NCI-H2171 treated with DMSO at 0.1 percent for 48 hours (cell line): ENCODE measurements at regions not wholly inside any gene's neighbourhood (a gene's known extent, or its start where the extent isn't known, plus 50 kb on each side); places are given as distances from the start of the nearest gene placed in this dataset.

Experiments used
- DNase-seq: peaks from one replicate; lab custom pipeline; 2025; lab: John Stamatoyannopoulos, UW

DNA sequence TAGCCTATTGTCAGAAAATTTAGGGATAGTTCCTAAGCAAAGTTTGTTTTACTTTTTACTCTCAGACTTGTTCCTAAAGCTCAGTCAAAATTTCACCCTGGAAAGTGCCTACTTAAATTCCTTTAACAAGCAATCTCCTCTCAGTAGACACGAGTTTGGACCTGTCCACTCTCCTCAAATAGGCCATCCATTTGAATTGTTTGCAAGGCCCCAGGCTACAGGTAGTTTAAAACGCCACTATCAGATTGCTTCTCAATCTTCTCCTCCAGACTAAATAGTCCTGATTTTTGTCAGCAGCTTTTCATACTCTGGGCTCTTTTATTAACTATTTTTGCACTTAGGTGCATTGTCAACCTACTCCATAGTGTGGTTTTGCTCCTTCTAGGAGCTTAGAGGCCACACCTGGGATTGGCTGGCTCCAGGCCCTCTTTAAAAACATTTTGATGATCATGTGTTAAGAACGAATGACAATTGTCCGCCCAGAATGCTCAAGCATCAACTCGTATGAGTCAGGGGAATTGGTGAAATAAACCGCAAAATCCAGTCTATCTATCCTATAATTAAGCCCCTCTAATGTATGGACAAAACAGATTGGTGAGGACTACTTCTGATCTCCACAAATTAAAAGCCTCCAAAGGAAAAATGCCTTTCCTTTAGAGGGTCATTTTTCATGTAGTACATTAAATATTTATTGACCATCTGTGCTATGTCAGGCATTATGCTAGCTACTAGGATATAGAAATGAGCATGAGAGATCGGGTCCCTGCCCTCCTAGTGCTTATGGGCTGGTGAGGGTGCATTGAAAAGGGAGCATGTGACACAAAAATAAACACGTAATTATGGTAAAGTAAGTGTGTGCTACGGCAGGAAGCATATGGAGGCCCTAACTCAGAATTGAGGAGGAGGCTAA, 333.8 kb upstream of the TNP1 start:
- DNase-seq = peak; percentile 79

DNA sequence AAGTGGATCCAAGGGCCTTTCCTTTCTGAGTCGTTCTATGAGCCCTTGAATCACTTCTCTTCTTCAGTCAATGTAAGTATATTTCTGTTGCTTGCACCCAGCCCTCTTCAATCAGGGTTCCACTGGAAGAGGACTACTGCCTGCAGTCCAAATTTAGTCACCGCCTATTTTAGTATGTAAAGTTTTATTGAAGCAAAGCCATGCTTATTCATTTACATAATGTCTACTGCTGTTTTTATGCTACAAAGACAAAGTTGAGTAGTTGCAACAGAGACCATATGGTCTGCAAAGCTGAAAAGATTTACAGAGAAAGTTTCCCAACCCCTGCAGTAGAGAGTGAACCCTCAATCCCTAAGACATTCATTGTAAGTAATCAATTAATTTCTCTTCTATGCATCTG, 332.5 kb upstream of the TNP1 start:
- no peak for DNase-seq

DNA sequence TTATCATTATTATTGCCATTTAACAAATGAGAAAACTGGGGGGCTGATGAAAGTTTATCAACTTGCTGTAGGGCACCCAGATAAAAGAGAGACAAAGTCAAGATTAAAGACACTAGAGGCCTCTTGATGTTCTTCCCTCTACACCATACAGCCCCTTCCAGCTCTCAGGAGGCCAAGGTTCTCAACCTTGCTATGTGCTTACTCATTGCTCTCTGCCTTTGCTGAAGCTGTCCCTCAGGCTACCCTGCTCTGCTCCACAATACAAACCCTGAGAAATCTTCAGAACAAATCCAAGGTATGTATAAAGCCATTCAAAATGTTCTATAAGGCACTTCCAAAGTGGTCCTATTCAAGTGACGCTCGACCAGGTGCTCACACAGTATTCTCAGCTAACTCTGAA, 329.9 kb upstream of the TNP1 start:
- no peak for DNase-seq

DNA sequence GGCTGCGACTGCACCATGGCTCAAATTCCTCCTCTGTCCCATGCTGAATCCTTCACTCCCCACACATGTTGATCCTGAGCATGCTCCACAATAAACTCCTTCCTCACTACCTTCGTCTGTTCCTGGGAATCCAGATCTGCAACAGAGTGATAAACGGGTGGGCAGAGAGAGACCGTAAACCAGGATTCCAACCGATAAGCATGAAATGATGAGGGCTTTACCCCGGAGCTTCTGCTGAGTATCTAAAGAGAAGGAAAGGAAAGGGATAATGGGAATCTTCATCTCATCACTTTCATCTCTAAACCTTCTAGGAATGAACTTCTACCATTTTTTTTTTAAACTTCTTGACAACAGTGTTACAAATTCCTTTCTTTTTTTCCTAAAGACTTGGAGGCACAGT, 329.3 kb upstream of the TNP1 start:
- no peak for DNase-seq

DNA sequence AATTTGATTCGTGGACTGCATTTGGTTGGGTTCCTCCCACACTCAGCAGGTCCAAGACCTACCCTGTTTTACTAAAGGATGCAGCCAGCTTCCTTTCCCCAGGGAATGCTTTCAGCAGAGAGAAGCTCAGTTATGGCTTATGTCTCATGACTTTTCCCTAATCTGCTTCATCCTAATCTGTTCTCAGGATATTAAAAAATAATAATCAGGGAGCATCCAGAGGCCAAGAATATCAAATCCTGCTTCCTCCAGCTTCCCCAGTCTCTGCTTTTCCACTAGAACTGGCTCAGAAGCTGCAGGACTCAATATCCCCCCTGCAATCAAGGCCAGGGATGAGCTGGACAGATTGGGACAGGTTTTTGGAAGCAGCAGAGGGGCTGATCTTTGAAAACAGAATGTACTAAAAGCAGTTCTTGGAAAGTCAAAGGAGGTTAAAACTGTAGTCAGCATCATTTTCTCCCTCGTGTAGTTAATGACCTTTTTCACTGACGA, 326.9 kb upstream of the TNP1 start:
- DNase-seq = no peak

DNA sequence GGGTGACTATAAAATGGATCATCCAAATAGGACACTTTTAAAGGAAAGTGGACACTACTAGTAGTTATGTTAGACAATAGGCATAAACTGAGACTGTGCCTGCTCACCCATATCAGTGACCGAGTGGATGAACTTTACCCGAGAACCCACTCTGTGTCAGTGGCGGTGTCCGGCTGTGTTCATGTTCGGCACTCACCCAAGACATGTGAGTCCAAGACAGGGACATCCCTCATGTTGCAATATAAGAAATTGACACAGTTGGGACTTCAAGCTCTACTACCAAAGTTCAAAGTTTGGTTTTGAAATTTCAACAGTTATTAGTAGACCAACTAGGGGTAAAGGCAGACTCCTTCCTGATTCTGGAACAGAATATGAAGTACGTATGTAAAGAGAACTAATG, 326.3 kb upstream of the TNP1 start:
- no peak for DNase-seq

DNA sequence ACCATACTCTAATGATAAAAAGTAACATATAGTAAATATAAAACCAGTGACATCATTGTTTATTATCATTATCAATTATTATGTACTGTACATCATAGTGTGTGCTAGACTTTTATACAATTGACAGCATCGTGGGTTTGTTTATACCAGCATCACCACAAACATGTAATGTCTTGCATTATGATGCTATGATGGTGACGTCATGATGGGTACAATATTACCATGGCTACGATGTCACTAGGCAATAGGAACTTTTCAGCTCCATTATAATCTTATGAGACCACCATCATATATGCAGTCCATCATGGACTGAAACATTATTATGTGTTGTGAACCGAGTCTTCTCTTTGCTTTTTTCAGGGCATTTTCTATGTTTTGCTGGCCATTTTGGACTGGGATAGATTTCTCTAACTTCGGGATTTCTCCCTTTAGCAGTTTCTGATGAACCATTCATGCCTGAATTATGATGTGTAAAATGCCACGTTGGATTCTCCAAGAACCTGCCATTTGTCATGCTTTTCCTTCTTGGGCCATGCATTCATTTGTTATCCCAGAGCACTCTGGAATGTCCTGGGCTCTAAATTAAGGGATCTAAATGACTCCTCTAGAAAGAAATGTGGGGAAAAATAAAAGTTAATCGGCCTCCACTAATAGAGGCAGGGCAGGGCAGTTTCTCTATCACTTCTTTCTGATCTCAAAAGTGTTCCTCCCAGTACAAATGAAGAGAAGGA, 325.6 kb upstream of the TNP1 start:
- DNase-seq = no peak

DNA sequence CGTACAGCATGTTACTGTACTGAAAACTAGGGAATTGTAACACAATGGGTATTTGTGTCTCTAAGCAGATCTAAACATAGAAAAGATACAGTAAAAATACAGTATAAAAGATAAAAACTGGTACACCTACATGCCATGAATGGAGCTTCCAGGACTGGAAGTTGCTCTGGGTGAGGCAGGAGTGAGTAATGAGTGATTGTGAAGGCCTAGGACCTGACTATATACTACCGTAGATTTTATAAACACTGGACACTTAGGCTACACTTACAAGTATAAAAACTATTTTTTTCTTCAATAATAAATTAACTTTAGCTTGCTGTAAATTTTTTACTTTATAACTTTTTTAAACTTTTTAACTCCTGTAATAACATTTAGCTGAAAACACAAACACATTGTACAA, 324.4 kb upstream of the TNP1 start:
- no peak for DNase-seq

DNA sequence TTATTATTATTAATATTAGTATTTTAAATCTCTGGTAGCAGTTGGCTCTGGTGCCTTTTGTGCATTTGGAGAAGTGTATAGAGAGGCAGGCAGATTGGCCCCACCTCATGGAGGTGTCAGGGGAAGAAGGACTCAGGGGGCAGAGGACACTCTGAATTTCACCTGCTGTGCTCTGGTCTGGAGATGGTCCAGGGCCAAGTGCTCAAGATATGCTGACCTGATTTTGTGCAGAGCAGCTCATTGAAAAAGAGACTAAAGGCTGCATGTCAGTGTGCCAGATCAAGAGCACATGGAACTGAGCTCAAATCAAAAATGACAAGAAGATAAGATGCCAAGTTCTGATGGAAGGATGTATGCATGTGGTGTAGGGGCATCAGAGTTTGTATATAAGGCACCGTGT, 323.6 kb upstream of the TNP1 start:
- DNase-seq = no peak

DNA sequence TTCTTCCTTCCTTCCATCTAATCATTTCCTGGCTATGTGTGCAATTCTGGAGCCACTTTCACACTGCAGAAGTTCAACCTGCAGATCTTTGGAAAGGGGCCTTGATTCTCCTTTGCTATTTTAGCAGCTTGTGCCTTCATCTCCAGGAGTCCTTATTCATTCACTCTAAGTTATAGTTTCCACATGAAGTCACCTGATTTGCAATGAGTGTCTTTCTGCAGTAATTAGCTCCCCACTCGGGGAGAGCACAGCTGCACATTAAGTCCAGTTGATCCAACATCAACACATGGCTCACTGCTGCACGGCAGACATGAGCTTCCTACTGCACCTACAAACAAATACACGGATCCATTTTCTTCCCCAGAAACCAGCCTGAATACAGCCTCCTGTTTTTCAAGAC, 323.1 kb upstream of the TNP1 start:
- peak; percentile 76 for DNase-seq

DNA sequence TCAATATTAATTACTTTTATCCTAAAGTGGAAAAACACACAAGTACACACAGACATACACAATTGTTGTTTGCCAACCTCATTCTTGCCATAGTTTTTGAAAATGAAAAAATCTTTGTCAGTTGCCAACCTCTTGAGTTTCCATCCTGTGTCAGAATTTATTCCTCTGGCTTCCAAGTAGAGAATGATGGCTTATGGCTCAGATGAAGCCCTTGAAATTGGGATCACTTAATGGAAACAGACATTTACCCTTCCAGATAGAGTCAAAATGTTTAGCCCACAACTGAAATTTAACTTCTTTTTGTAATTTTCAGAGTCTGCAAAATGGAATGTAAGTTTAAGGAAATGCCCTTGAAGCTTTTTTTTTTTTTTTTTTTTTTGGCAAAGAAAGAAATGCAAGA, 321.6 kb upstream of the TNP1 start:
- DNase-seq = no peak

DNA sequence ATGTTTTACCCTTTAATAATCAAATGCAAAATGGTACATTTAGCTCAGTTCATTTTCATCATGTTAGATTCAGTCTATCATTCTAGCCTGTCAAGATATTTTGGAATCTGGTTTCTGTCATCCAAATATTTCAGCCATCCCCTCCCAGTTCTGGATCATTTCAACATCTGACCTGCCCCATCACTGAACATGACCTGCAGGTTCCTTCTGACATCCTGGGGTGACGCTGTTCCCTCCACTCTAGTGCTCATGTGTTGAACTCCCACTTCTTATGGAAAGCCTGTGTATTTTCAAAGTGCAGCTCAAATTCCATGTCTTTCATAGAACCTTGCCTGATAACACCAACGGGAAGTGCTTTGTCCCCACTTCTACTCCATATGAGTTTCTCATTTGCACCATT, 320.0 kb upstream of the TNP1 start:
- DNase-seq = no peak

DNA sequence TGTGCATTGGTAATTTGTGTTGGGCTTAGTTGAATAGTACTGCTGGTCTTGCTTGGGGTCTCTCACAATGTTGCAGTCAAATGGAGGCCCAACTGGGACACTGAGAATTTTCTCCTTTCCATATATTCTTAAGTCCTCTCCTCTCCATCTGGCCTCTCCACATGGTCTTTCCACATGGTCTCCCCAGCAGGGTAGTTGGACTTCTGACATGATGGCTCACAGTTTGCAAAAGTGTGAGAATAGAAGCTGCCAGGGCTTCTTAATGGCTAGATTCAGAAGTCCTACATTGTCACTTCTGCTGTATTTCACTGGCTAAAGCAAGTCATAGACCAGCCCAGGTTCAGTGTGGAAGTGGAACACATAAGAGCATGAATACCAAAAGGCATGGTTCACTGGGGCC, 318.5 kb upstream of the TNP1 start:
- no peak for DNase-seq

DNA sequence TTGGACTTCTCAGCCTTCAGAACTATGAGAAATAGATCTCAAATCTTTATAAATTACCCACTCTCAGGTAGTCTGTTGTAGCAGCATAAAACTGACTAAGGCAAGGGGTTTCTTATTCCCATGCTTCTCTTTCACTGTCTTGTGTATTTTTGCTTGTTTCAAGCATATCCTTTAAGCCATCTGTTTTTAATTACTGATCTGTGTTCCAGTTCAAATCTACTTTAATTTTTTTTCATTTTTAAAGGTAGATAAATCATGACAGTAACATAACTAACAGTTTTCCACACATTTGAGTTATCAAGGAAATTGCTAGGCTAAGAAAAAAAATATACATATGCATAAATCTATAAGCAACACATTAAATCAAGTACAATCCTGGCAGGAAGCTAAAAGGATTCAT, 317.9 kb upstream of the TNP1 start:
- no peak for DNase-seq

DNA sequence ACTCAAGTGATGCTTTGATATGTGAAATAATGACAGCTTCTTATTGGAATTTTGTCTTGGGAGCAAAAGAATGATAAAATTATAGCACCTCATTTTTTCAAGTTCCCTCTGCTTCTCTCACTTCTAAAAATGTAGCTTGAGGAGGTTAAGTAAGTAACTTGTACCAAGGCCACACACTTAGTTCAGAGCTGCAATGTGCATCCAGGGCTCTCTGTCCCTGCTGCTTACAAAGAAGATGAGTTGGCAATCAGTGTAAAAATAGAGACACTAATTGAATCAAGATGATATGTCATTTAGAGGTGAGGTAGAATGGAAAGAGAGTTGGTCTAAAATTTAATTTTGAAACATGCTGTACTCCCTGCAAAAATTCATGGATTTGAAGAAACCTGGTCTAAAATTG, 312.0 kb upstream of the TNP1 start:
- no peak for DNase-seq

DNA sequence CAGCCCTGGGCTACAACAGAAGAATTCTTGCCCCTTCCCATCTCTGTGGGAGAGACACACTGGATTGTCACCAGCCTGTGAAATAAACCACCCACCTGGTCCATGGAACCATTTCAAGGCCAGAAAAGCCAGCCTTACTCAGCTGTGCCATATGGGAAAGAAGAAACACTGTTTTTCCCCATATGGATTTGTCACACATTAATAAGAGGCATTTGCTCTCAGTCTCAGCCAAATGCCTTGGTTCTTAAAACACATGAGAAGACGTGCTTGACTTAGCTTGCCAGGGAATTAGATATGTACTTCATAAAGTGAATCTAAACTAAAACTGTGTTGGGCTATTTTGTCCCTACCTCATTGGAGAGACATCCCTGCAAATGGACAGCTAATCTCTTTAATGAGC, 308.6 kb upstream of the TNP1 start:
- peak; percentile 28 for DNase-seq

DNA sequence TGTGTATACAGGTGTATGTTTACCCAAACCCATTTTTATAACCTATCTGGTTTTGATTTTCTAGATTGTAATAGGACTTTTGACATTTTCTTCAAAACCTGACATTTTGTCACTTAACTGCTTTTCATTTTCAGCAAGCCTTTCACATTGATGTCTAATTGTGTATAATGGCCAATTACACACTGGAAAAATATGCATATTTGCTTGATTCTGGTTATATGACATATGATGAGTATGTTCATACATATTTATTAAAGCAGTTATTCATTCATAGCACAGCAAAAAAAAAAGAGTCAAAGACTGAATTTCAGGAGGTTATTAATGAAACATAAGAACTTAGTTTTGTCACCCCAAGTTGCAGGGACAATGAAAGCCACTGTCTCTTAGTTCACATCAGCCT, 307.7 kb upstream of the TNP1 start:
- no peak for DNase-seq

DNA sequence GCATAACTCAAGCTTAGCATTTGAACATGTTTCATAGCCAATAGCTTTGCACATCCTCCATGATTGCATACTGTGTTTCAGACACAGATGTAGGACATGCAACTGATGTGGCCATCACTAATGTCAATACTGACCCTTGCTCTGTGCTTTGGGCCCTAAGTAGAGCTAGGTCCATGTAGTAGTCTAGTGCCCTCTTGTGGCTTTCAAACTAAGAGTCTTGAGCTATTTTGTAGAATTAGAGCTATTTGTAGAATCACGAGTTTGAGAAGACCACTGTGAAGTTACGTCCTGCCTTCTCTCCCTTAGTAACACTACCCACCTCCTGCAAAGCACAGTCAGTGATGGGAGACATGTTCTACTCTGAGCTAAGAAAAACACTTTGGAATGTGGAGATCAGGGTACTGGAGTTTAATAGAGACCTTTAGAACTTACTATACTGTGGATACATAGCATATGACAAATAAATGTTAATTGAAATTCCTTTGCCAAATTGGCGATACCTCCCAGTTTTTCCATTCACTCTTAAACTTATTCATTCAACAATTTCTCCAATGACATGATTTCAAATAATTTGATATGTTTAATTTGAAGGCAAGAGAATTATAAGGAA, 306.5 kb upstream of the TNP1 start:
- peak; percentile 26 for DNase-seq

DNA sequence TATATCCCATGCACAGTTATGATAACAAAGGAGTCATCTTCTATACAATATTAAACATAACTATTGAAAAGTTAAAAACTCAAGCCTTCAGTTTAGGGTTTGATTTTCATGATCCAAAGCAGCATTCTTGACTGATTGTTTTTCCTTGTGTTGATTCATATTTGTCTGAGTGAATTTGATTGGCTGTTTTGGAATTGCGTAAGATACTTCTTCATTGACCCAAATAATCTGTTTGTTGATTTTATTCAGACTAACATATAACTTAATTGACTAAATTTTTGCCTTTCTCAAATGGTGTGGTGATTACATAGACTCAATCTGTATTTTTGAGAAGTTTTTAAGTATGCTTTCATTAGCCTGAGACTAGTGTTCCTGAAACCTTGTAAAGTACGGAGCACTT, 305.7 kb upstream of the TNP1 start:
- no peak for DNase-seq

DNA sequence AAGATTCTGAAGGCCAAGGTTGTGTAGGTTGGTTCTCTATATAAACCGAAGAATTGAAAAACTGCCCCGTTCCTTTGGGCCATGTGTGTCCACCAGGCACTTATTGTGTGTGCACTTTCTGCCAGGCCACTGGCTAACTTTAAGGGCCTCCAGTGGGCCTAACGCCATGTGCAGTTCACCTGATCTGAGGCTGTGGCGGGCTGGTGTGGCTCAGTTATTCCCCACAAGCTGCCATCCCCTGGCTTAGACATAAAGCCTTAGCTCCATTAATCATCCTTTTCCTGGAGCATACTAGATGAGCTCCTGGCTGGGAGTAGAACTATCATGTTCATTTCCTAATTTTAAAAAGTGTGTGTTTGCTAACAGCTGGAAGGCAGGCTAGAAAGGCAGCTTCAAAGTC, 304.1 kb upstream of the TNP1 start:
- DNase-seq = no peak

DNA sequence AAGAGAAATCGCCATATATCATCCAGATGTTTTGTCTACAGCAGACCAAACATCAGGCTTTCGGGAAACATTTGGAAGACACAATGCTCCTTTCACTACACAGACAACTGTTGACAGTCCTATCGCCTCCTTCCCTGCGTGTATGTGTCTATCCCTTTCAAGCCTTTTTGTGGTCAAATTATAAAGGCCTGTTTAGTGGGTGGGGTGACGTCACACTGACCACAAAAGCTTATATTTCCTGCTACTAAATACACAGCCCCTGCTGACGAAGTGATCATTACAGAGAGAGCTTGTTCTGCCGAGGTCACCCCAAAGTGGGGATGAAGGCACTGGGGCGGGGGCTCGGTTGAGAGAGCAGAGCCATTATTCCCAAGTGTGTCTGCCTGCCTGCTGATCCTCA, 302.7 kb upstream of the TNP1 start:
- DNase-seq = no peak

DNA sequence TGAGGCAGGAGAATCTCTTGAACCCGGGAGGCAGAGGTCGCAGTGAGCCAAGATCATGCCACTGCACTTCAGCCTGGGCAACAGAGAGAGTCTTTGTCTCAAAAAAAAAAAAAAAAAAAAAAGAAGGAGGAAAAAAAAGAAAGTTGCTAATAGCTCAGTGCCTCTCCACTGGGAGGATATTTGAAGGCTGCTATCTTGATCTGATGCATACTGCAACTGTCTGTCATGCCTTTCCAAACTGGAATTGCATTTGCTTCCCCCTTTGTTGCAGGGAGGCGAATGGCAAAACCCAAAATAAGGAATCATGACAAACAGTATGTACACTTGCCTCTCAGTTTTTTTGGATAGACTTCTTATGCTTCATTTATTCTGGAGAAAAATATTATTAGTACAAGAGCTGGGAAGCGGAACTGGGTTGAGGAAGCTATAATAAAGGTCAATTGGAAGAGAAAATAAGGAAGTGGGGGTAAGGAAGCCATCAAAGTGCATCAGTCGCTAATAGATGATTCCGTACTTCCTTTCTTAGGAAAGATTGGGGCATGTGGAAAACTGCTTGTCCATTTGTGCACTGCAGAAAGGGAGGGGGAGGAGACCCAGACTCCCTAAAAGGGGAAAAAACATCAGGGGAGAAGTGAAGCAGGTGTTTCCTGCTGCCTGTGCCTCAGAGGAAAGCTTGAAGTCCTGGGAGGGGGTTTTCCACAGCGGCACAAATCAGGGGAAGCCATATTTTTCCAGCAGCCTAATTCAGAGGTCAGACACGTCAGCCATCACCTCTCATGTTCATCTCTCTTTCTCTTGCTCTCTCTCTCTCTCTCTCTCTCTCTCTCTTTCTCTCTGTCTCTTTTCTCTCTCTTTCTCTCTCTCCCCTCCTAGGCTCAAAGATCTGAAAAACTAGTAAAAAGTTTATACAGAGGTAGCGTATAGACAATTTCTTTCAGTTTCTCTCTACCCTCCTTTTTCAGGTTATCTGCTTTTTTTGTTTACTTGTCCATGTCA, 301.4 kb upstream of the TNP1 start:
- peak; percentile 11 for DNase-seq
